CD14-positive monocyte (primary cell): ENCODE measurements at regions not wholly inside any gene's neighbourhood (a gene's known extent, or its start where the extent isn't known, plus 50 kb on each side); places are given as distances from the start of the nearest gene placed in this dataset.

Experiments used
- DNase-seq, 3 donors: peaks; one replicate each; pipeline ENCODE4 v3.0.0-alpha.2; 2011 to 2022
- H2AFZ ChIP-seq: 2 replicates; pipeline ENCODE4 v1.6.0; 2012; ENCODE audit warnings: mild to moderate bottlenecking, low read depth, low read length, inconsistent platforms; ENCODE audit not compliant: insufficient read depth, poor library complexity, severe bottlenecking
- H3K27ac ChIP-seq, 2 donors: 1 replicate in 1 of 2; 2 replicates in 1 of 2; pipeline ENCODE4 v1.5.1; 2012 to 2013; ENCODE audit warnings: low read length in 2 of 2, control low read depth in 1 of 2, inconsistent platforms in 1 of 2, low read depth in 1 of 2, mild to moderate bottlenecking in 1 of 2
- H3K27me3 ChIP-seq, 2 donors: one replicate each; pipeline versions ENCODE4 v1.6.0 to v1.6.1; 2011 to 2013; ENCODE audit warnings: low read length in 2 of 2; ENCODE audit not compliant: control insufficient read depth in 2 of 2, insufficient read depth in 2 of 2
- H3K36me3 ChIP-seq, 2 donors: replicated peaks in 1 of 2; 1 replicate in 1 of 2; 2 replicates in 1 of 2; pipeline versions ENCODE4 v1.5.1 to v1.6.1; 2012 to 2013; ENCODE audit warnings: low read length in 2 of 2, control low read depth in 1 of 2, inconsistent platforms in 1 of 2, mild to moderate bottlenecking in 1 of 2; ENCODE audit not compliant: insufficient read depth in 2 of 2, control insufficient read depth in 1 of 2
- H3K4me1 ChIP-seq, 2 donors: 1 replicate in 1 of 2; 2 replicates in 1 of 2; pipeline versions ENCODE4 v1.5.1 to v1.6.1; 2012 to 2013; ENCODE audit warnings: low read length in 2 of 2, control low read depth in 1 of 2, inconsistent platforms in 1 of 2, mild to moderate bottlenecking in 1 of 2, moderate library complexity in 1 of 2; ENCODE audit not compliant: insufficient read depth in 2 of 2, control insufficient read depth in 1 of 2
- H3K4me2 ChIP-seq: replicated peaks from 2 replicates; pipeline ENCODE3; 2012; ENCODE audit warnings: low read length, moderate library complexity, mild to moderate bottlenecking; ENCODE audit not compliant: poor library complexity, severe bottlenecking; ENCODE audit errors: extremely low read depth
- H3K4me3 ChIP-seq, 3 experiments: fragments of 200-600 bp in 1 of 3; sonication (generic) in 1 of 3; replicated peaks in 1 of 3; 1 replicate in 2 of 3; 2 replicates in 1 of 3; pipeline ENCODE4 v1.5.1; 2011 to 2013; ENCODE audit warnings: low read length in 3 of 3, mild to moderate bottlenecking in 3 of 3, control low read depth in 2 of 3, low read depth in 2 of 3, inconsistent platforms in 1 of 3, moderate library complexity in 1 of 3
- H3K79me2 ChIP-seq: 2 replicates; pipeline ENCODE4 v1.6.0; 2012; ENCODE audit warnings: mild to moderate bottlenecking, control low read depth, inconsistent platforms, low read length, moderate library complexity; ENCODE audit not compliant: insufficient read depth
- H3K9ac ChIP-seq: 2 replicates; pipeline ENCODE4 v1.6.0; 2017; ENCODE audit warnings: low read length, mild to moderate bottlenecking; ENCODE audit not compliant: insufficient read depth, poor library complexity, severe bottlenecking
- H3K9me3 ChIP-seq, 2 donors: replicated peaks in 1 of 2; 1 replicate in 1 of 2; 2 replicates in 1 of 2; pipeline versions ENCODE4 v1.5.1 to v1.6.1; 2012 to 2013; ENCODE audit warnings: low read length in 2 of 2, control low read depth in 1 of 2; ENCODE audit not compliant: control insufficient read depth in 1 of 2, insufficient read depth in 1 of 2
- H4K20me1 ChIP-seq: 2 replicates; pipeline ENCODE4 v1.6.0; 2012; ENCODE audit warnings: mild to moderate bottlenecking, low read length, control low read depth, moderate library complexity; ENCODE audit not compliant: insufficient read depth
- H3K27ac Mint-ChIP-seq, 7 donors: one replicate each; pipeline ENCODE4 v1.8.0; 2020; ENCODE audit warnings: mild to moderate bottlenecking in 7 of 7, mixed read lengths in 7 of 7, moderate library complexity in 6 of 7, inconsistent platforms in 2 of 7
- H3K27me3 Mint-ChIP-seq, 3 donors: one replicate each; pipeline ENCODE4 v1.8.0; 2021 to 2022; ENCODE audit warnings: low read depth in 3 of 3, mild to moderate bottlenecking in 3 of 3, mixed read lengths in 3 of 3, moderate library complexity in 3 of 3, inconsistent platforms in 1 of 3
- H3K36me3 Mint-ChIP-seq, 2 donors: one replicate each; pipeline ENCODE4 v1.8.0; 2020; ENCODE audit warnings: mixed read lengths in 2 of 2, inconsistent platforms in 1 of 2, mild to moderate bottlenecking in 1 of 2
- H3K4me1 Mint-ChIP-seq: one replicate; pipeline ENCODE4 v1.8.0; 2020; ENCODE audit warnings: mild to moderate bottlenecking, mixed read lengths
- H3K4me3 Mint-ChIP-seq, 2 donors: one replicate each; pipeline ENCODE4 v1.8.0; 2020; ENCODE audit warnings: mild to moderate bottlenecking in 2 of 2, mixed read lengths in 2 of 2, moderate library complexity in 1 of 2
- H3K9me3 Mint-ChIP-seq, 7 donors: one replicate each; pipeline ENCODE4 v1.8.0; 2020 to 2022; ENCODE audit warnings: mixed read lengths in 7 of 7, mild to moderate bottlenecking in 6 of 7, moderate library complexity in 6 of 7, inconsistent platforms in 2 of 7
- WGBS: methylation state at CpG from one replicate; pipeline ENCODE4 v1.1.5; 2013; ENCODE audit warnings: missing lambda C conversion rate; ENCODE audit not compliant: insufficient coverage; 5-methylcytosine and 5-hydroxymethylcytosine counted together
- intact Hi-C, 2 donors: fragments of 100-400 bp; cut with micrococcal nuclease; formaldehyde crosslinking; loops; one replicate each; pipeline versions ENCODE4 v1.15.0 to v1.15.1; 2023
- TF ChIP-seq, protein P1 (sequence below): fragments of 200-600 bp; IDR thresholded peaks from one replicate; pipeline ENCODE4 v1.8.0; 2022; ENCODE audit warnings: antibody characterized with exemption, mild to moderate bottlenecking

DNA sequence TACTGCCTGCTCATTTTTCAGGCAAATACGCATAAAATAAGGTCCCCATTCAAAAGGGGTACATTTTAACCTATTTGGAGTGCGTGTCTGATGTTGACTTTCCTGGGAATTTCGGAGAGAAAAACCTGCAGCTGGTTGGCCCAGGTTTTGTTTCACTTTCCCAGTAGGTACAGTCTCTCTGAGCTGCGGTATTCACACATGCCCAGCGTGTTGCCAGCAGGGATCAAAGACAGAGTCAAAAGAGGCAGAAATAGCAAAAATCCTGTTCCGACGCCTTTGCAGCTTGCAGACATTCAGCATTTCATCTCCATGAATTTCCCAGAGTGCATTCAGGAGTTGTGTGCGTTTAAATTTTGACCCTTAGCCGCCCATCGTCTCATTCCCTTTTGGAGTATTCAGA, 855.4 kb upstream of the CELF4 start:
- H3K9me3 Mint-ChIP-seq, result peaks cover 0 to 4% (median 0%) of the 10 kb centered on the region in 7 donors

DNA sequence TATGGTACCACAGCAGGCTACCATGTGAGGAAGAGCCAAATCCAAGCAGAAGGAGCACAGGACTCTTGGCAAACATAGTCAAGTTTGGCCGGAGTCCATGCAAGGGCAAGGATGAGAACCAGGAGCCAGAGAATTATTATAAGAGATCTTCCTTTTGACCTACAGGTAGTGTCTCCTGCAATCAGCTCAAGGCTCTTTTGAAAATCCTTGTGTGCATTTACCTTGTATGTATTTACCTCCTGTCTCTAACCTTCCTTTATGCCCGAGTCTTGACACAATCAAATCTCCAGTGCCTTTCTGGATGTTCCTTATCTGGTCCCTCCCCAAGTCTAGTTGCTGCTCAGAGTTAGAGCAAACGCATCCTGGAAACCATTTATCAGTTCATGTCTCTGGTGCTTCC, 855.0 kb upstream of the CELF4 start:
- intact Hi-C loops, result no loop called here

More for the DNA sequence above, 855.4 kb upstream of the CELF4 start:
- no peak overlapping the region for H3K4me3 Mint-ChIP-seq
- peaks cover 0 to 2% (median 0%) of the 10 kb centered on the region in 3 donors for H3K27me3 Mint-ChIP-seq
- Histone ChIP-seq H3K27me3 (no peaks in the 10 kb centered on the region), H3K79me2 (no peaks in the 10 kb centered on the region), H3K9me3 (no peaks in the 10 kb centered on the region), H3K9ac (no peak overlapping the region), H3K4me1 (no peaks in the 10 kb centered on the region), H4K20me1 (no peaks in the 10 kb centered on the region), H3K27ac (no peak overlapping the region), H3K36me3 (no peaks in the 10 kb centered on the region), H2AFZ (no peak overlapping the region), H3K4me2 (no peak overlapping the region), H3K4me3 (no peak overlapping the region)
- no peak for DNase-seq
- 84% methylated on average over 7 of the region's 10 CpGs for WGBS
- H3K4me1 Mint-ChIP-seq, result no peaks in the 10 kb centered on the region
- H3K27ac Mint-ChIP-seq, result no peak overlapping the region
- intact Hi-C loops, result no loop called here
- no peaks in the 10 kb centered on the region for H3K36me3 Mint-ChIP-seq
- TF ChIP-seq, protein P1, sequence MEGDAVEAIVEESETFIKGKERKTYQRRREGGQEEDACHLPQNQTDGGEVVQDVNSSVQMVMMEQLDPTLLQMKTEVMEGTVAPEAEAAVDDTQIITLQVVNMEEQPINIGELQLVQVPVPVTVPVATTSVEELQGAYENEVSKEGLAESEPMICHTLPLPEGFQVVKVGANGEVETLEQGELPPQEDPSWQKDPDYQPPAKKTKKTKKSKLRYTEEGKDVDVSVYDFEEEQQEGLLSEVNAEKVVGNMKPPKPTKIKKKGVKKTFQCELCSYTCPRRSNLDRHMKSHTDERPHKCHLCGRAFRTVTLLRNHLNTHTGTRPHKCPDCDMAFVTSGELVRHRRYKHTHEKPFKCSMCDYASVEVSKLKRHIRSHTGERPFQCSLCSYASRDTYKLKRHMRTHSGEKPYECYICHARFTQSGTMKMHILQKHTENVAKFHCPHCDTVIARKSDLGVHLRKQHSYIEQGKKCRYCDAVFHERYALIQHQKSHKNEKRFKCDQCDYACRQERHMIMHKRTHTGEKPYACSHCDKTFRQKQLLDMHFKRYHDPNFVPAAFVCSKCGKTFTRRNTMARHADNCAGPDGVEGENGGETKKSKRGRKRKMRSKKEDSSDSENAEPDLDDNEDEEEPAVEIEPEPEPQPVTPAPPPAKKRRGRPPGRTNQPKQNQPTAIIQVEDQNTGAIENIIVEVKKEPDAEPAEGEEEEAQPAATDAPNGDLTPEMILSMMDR, result no peak

More for the DNA sequence above, 855.0 kb upstream of the CELF4 start:
- H3K4me1 ChIP-seq, result no peaks in the 10 kb centered on the region
- H4K20me1 ChIP-seq, result no peaks in the 10 kb centered on the region
- no peaks in the 10 kb centered on the region for H3K36me3 ChIP-seq
- Mint-ChIP-seq H3K9me3 (peaks cover 0 to 2% (median 0%) of the 10 kb centered on the region in 7 donors), H3K4me3 (no peak overlapping the region), H3K27ac (no peak overlapping the region), H3K27me3 (peaks cover 0 to 2% (median 0%) of the 10 kb centered on the region in 3 donors), H3K4me1 (no peaks in the 10 kb centered on the region), H3K36me3 (no peaks in the 10 kb centered on the region)
- H3K27ac ChIP-seq, result no peak overlapping the region
- H3K9me3 ChIP-seq, result no peaks in the 10 kb centered on the region
- TF ChIP-seq, protein P1, result no peak
- WGBS, result 80% methylated on average over 3 of the region's 3 CpGs
- H2AFZ ChIP-seq, result no peak overlapping the region
- H3K4me3 ChIP-seq, result no peak overlapping the region
- no peaks in the 10 kb centered on the region for H3K79me2 ChIP-seq
- H3K4me2 ChIP-seq, result no peak overlapping the region
- no peak overlapping the region for H3K9ac ChIP-seq
- H3K27me3 ChIP-seq, result no peaks in the 10 kb centered on the region
- no peak for DNase-seq
